ENCODE measurements at regions not wholly inside any gene's neighbourhood (a gene's known extent, or its start where the extent isn't known, plus 50 kb on each side); places are given as distances from the start of the nearest gene placed in this dataset.

DNA sequence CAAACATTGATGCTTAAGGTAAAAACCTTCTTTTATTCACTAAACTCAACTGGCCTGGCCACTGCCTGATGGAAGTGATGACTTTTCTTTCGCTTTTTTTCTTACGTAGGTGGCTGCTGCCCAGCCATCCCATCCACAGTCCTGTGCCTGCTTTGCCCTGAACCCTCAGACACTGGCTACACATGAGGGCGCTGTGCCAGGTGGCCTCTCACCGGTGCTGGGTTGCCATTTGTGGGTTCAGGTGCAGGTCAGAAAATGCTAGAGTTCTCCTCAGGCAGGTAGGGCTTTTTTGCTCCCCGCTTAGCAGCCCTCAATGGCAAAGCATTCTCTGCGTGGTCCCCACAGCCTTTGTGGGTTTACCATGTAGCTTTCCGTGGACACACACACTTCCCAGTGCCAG lies 88.3 kb upstream of the PRR23E start:
- TF ChIP-seq GATA3 (IDR thresholded peaks at IDR 0.05; ENCODE audit: low read depth, low read length) (no peak), GATA2 (IDR thresholded peaks at IDR 0.05; ENCODE audit: low read depth, low read length) (no peak)
